ENCODE measurements at regions not wholly inside any gene's neighbourhood (a gene's known extent, or its start where the extent isn't known, plus 50 kb on each side); places are given as distances from the start of the nearest gene placed in this dataset.

- Histone ChIP-seq H3K9me3 (no peaks in the 10 kb centered on the region), H3K27me3 (ENCODE audit: low read depth) (no peaks in the 10 kb centered on the region), H3K4me1 (no peaks in the 10 kb centered on the region), H3K27ac (no peak overlapping the region), H3K4me3 (no peak overlapping the region), H3K36me3 (no peaks in the 10 kb centered on the region)
- ATAC-seq (no peak), DNase-seq (no peak)
- intact Hi-C loops (cut with DNase I), result no loop called here
- no peak for TF ChIP-seq CTCF (IDR thresholded peaks at IDR 0.05)
Measured at GRCh38 chr1:217066794-217067193, 343.6 kb upstream of the ESRRG start.

GRCh38 chr1:217063172-217063908 is 340.1 kb upstream of the ESRRG start:
- no peaks in the 10 kb centered on the region for H3K36me3 ChIP-seq
- H3K4me3 ChIP-seq, result no peak overlapping the region
- no peak overlapping the region for H3K27ac ChIP-seq
- intact Hi-C loops (cut with DNase I), result no loop called here
- ATAC-seq, result no peak
- H3K27me3 ChIP-seq (ENCODE audit: low read depth), result no peaks in the 10 kb centered on the region
- TF ChIP-seq CTCF (IDR thresholded peaks at IDR 0.05), result no peak
- no peaks in the 10 kb centered on the region for H3K9me3 ChIP-seq
- H3K4me1 ChIP-seq, result no peaks in the 10 kb centered on the region
- DNase-seq, result no peak

GRCh38 chr1:217062586-217062985 is 339.4 kb upstream of the ESRRG start:
- no peak overlapping the region for H3K4me3 ChIP-seq
- no peaks in the 10 kb centered on the region for H3K9me3 ChIP-seq
- no peaks in the 10 kb centered on the region for H3K36me3 ChIP-seq
- H3K4me1 ChIP-seq, result no peaks in the 10 kb centered on the region
- H3K27me3 ChIP-seq (ENCODE audit: low read depth), result no peaks in the 10 kb centered on the region
- ATAC-seq (no peak), DNase-seq (no peak)
- no peak for TF ChIP-seq CTCF (IDR thresholded peaks at IDR 0.05)
- no peak overlapping the region for H3K27ac ChIP-seq
- intact Hi-C loops (cut with DNase I), result no loop called here

- TF ChIP-seq CTCF (IDR thresholded peaks at IDR 0.05), result no peak
Measured at GRCh38 chr1:217059401-217059800, 336.2 kb upstream of the ESRRG start.

GRCh38 chr1:217053676-217054075 is 330.4 kb upstream of the ESRRG start:
- Histone ChIP-seq H3K27me3 (ENCODE audit: low read depth) (no peaks in the 10 kb centered on the region), H3K4me1 (no peaks in the 10 kb centered on the region), H3K36me3 (no peaks in the 10 kb centered on the region), H3K27ac (no peak overlapping the region), H3K4me3 (no peak overlapping the region), H3K9me3 (no peaks in the 10 kb centered on the region)
- ATAC-seq, result no peak
- intact Hi-C loops (cut with DNase I), result no loop called here
- no peak for TF ChIP-seq CTCF (IDR thresholded peaks at IDR 0.05)
- DNase-seq, result no peak

More at GRCh38 chr1:217059401-217059800, 336.2 kb upstream of the ESRRG start:
- ATAC-seq, result no peak
- Histone ChIP-seq H3K27me3 (ENCODE audit: low read depth) (no peaks in the 10 kb centered on the region), H3K27ac (no peak overlapping the region), H3K4me3 (no peak overlapping the region), H3K36me3 (no peaks in the 10 kb centered on the region), H3K4me1 (no peaks in the 10 kb centered on the region), H3K9me3 (no peaks in the 10 kb centered on the region)
- no peak for DNase-seq
- intact Hi-C loops (cut with DNase I), result no loop called here

All from lower lobe of right lung (tissue), 2 donors.